Left ventricle myocardium inferior (tissue), 1 donor: ENCODE measurements at regions not wholly inside any gene's neighbourhood (a gene's known extent, or its start where the extent isn't known, plus 50 kb on each side); places are given as distances from the start of the nearest gene placed in this dataset.

ENCODE experiments used
- DNase-seq: peaks from one replicate; pipeline ENCODE4 v3.0.0-alpha.2; 2020
- H3K27ac ChIP-seq: fragments of 200-600 bp; replicated peaks from 2 replicates; pipeline ENCODE4 v1.8.0; 2021
- H3K27me3 ChIP-seq: fragments of 200-600 bp; 2 replicates; pipeline ENCODE4 v1.8.0; 2021; ENCODE audit warnings: low read depth
- H3K36me3 ChIP-seq: fragments of 200-600 bp; 2 replicates; pipeline ENCODE4 v1.8.0; 2021
- H3K4me1 ChIP-seq: fragments of 200-600 bp; 2 replicates; pipeline ENCODE4 v1.8.0; 2021
- H3K4me3 ChIP-seq: fragments of 200-600 bp; 2 replicates; pipeline ENCODE4 v1.8.0; 2021; ENCODE audit warnings: mild to moderate bottlenecking, moderate library complexity
- H3K9me3 ChIP-seq: fragments of 200-600 bp; replicated peaks from 2 replicates; pipeline ENCODE4 v1.8.0; 2021
- CTCF ChIP-seq: fragments of 200-600 bp; IDR thresholded peaks from 2 replicates; pipeline ENCODE4 v1.8.0; 2021; ENCODE audit warnings: antibody characterized with exemption, mild to moderate bottlenecking, borderline replicate concordance
- intact Hi-C: fragments of 100-400 bp; cut with micrococcal nuclease; formaldehyde crosslinking; loops from one replicate; pipeline ENCODE4 v1.11.0; 2022
- donor health status: DM: no; HTN: yes; CAD: no; lungs with severe emphysema.

- H3K27me3 ChIP-seq, result no peaks in the 10 kb centered on the region
- no peak for DNase-seq
- no peaks in the 10 kb centered on the region for H3K9me3 ChIP-seq
- intact Hi-C loops, result no loop called here
- no peaks in the 10 kb centered on the region for H3K4me1 ChIP-seq
- no peak for TF ChIP-seq CTCF
- no peak overlapping the region for H3K27ac ChIP-seq
- H3K36me3 ChIP-seq, result no peaks in the 10 kb centered on the region
- no peak overlapping the region for H3K4me3 ChIP-seq
Measured at GRCh38 chr18:39776766-39777165, 2178.3 kb upstream of the PIK3C3 start.

GRCh38 chr18:39774957-39775598 is 2180.0 kb upstream of the PIK3C3 start:
- no peaks in the 10 kb centered on the region for H3K36me3 ChIP-seq
- intact Hi-C loops, result no loop called here
- no peak overlapping the region for H3K4me3 ChIP-seq
- no peaks in the 10 kb centered on the region for H3K27me3 ChIP-seq
- TF ChIP-seq CTCF, result no peak
- no peaks in the 10 kb centered on the region for H3K4me1 ChIP-seq
- no peak overlapping the region for H3K27ac ChIP-seq
- no peak for DNase-seq
- H3K9me3 ChIP-seq, result no peaks in the 10 kb centered on the region

GRCh38 chr18:39773646-39774045 is 2181.4 kb upstream of the PIK3C3 start:
- intact Hi-C loops, result no loop called here
- H3K36me3 ChIP-seq, result no peaks in the 10 kb centered on the region

GRCh38 chr18:39772155-39772919 is 2182.7 kb upstream of the PIK3C3 start:
- Histone ChIP-seq H3K27me3 (no peaks in the 10 kb centered on the region), H3K4me3 (no peak overlapping the region), H3K4me1 (no peaks in the 10 kb centered on the region), H3K27ac (no peak overlapping the region), H3K36me3 (no peaks in the 10 kb centered on the region), H3K9me3 (peaks cover 5% of the 10 kb centered on the region)
- no peak for TF ChIP-seq CTCF
- intact Hi-C loops, result no loop called here
- no peak for DNase-seq

More at GRCh38 chr18:39773646-39774045, 2181.4 kb upstream of the PIK3C3 start:
- no peaks in the 10 kb centered on the region for H3K27me3 ChIP-seq
- TF ChIP-seq CTCF, result no peak
- DNase-seq, result no peak
- H3K9me3 ChIP-seq, result peaks cover 5% of the 10 kb centered on the region
- H3K27ac ChIP-seq, result no peak overlapping the region
- no peak overlapping the region for H3K4me3 ChIP-seq
- no peaks in the 10 kb centered on the region for H3K4me1 ChIP-seq

GRCh38 chr18:39770399-39770798 is 2184.6 kb upstream of the PIK3C3 start:
- DNase-seq, result no peak
- Histone ChIP-seq H3K4me1 (no peaks in the 10 kb centered on the region), H3K36me3 (no peaks in the 10 kb centered on the region), H3K27me3 (no peaks in the 10 kb centered on the region), H3K9me3 (peaks cover 5% of the 10 kb centered on the region), H3K27ac (no peak overlapping the region), H3K4me3 (no peak overlapping the region)
- TF ChIP-seq CTCF, result no peak
- intact Hi-C loops, result no loop called here
